Body of pancreas (tissue), 4 donors: ENCODE measurements at regions not wholly inside any gene's neighbourhood (a gene's known extent, or its start where the extent isn't known, plus 50 kb on each side); places are given as distances from the start of the nearest gene placed in this dataset.

Experiments
- CTCF ChIP-seq, 7 experiments: fragments of 450-650 bp in 4 of 7; fragments of 200-600 bp in 3 of 7; sonication (generic) in 3 of 7; IDR thresholded peaks; one replicate each; pipeline ENCODE4 v1.5.1; 2016 to 2019; ENCODE audit warnings: antibody characterized with exemption in 7 of 7
- POLR2A ChIP-seq, 3 donors: fragments of 450-650 bp; IDR thresholded peaks; one replicate each; pipeline ENCODE4 v1.6.1; 2016; ENCODE audit warnings: antibody characterized with exemption in 3 of 3, mild to moderate bottlenecking in 2 of 3

- TF ChIP-seq CTCF (IDR thresholded peaks at IDR 0.05) = no peak
- TF ChIP-seq POLR2A (IDR thresholded peaks at IDR 0.05) = no peak
Observed at GRCh38 chr1:68745451-68745850, 248.6 kb upstream of the DEPDC1 start.
